ENCODE measurements at regions not wholly inside any gene's neighbourhood (a gene's known extent, or its start where the extent isn't known, plus 50 kb on each side); places are given as distances from the start of the nearest gene placed in this dataset.
A peak's percentile ranks its signal among the peaks of the same experiment; 100 is the strongest.

GRCh38 chr7:69038915-69039314 is 559.4 kb upstream of the AUTS2 start:
- Histone ChIP-seq H3K4me3 (ENCODE audit: control insufficient read depth in 1 of 7, extremely low read depth in 1 of 7, insufficient read depth in 4 of 7, low read depth in 2 of 7, low read length in 6 of 7) (no peak overlapping the region), H3K9me3 (ENCODE audit: control extremely low read depth in 1 of 5, control insufficient read depth in 4 of 5, insufficient read depth in 2 of 5, low read depth in 1 of 5, low read length in 4 of 5) (peaks cover 0 to 8% (median 1%) of the 10 kb centered on the region in 5 experiments), H3K27ac (ENCODE audit: insufficient read depth in 1 of 2, low read depth in 1 of 2, low read length in 2 of 2, poor library complexity in 1 of 2, severe bottlenecking in 2 of 2) (no peak overlapping the region), H3K36me3 (ENCODE audit: control insufficient read depth in 4 of 4, insufficient read depth in 4 of 4, low read length in 3 of 4) (no peaks in the 10 kb centered on the region), H3K4me1 (ENCODE audit: control extremely low read depth in 1 of 4, control insufficient read depth in 4 of 4, insufficient read depth in 4 of 4, low read length in 3 of 4) (no peaks in the 10 kb centered on the region), H3K27me3 (replicated peaks in 2 of 5; ENCODE audit: control insufficient read depth in 4 of 5, insufficient read depth in 5 of 5, low read length in 4 of 5) (no peaks in the 10 kb centered on the region)
- ChIA-PET POLR2A (no interaction called here), CTCF (no interaction called here)
- whole genome bisulfite sequencing (ENCODE audit: insufficient coverage): 78% methylated on average over 1 of the region's 1 CpG
- no peak for DNase-seq

DNA sequence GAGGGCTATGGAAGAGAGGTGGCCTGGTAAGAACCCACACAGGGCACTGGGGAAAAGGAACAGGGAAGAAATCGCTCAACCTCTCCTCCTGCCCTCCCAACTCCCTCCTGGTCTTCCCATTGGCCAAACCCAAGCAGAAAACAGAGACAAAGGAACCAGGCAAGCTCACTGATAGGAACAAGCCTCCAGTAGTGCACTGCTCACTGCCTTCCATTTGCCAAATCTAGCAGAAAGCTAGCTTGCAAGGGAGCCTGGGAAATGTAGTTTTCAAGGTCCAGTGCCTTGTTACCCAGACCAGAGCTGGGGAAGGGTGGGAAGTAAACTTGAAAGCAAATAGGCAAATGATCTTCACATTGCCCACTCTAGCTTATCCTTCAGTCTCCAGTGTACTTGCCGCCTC is 556.1 kb upstream of the AUTS2 start:
- H3K27me3 ChIP-seq (replicated peaks in 2 of 5; ENCODE audit: control insufficient read depth in 4 of 5, insufficient read depth in 5 of 5, low read length in 4 of 5): no peaks in the 10 kb centered on the region
- H3K9me3 ChIP-seq (ENCODE audit: control extremely low read depth in 1 of 5, control insufficient read depth in 4 of 5, insufficient read depth in 2 of 5, low read depth in 1 of 5, low read length in 4 of 5): peaks cover 0 to 11% (median 1%) of the 10 kb centered on the region in 5 experiments
- H3K4me3 ChIP-seq (ENCODE audit: control insufficient read depth in 1 of 7, extremely low read depth in 1 of 7, insufficient read depth in 4 of 7, low read depth in 2 of 7, low read length in 6 of 7): no peak overlapping the region
- CTCF ChIA-PET: no interaction called here
- H3K27ac ChIP-seq (ENCODE audit: insufficient read depth in 1 of 2, low read depth in 1 of 2, low read length in 2 of 2, poor library complexity in 1 of 2, severe bottlenecking in 2 of 2): no peak overlapping the region
- 75% methylated on average over 1 of the region's 2 CpGs for WGBS (ENCODE audit: insufficient coverage)
- POLR2A ChIA-PET: no interaction called here
- no peaks in the 10 kb centered on the region for H3K36me3 ChIP-seq (ENCODE audit: control insufficient read depth in 4 of 4, insufficient read depth in 4 of 4, low read length in 3 of 4)
- DNase-seq: no peak
- H3K4me1 ChIP-seq (ENCODE audit: control extremely low read depth in 1 of 4, control insufficient read depth in 4 of 4, insufficient read depth in 4 of 4, low read length in 3 of 4): no peaks in the 10 kb centered on the region

DNA sequence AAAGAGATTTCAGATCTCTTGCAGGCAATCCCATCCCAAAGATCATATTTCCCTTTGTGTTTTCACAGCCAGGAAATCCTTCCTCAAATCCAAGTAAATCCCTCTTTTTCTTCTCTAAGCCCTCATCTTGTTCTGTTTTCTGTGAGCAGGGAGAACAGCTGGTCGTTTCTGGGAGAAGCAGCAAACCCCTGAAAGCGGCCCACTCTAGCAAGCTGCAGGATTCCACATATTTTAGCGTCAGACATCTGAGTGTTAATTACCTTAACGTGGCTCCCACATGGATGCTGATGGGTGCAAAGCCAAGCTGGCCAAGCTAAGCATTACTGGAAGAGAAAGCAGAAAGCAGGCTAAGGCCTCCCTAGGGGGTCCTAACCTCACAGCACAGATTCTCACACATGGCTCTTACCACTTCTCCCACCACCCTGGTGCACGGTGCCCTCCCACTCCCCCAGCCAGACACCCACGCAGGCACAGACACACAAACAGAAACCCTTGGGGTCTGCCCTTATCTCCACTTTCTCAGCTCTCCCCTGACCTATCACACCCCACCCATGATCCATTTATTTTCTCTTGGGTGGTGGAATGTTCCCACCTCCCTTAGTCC is 551.0 kb upstream of the AUTS2 start:
- ChIA-PET POLR2A (no interaction called here), CTCF (no interaction called here)
- Histone ChIP-seq H3K27ac (ENCODE audit: insufficient read depth in 1 of 2, low read depth in 1 of 2, low read length in 2 of 2, poor library complexity in 1 of 2, severe bottlenecking in 2 of 2) (no peak overlapping the region), H3K27me3 (replicated peaks in 2 of 5; ENCODE audit: control insufficient read depth in 4 of 5, insufficient read depth in 5 of 5, low read length in 4 of 5) (no peaks in the 10 kb centered on the region), H3K4me3 (ENCODE audit: control insufficient read depth in 1 of 7, extremely low read depth in 1 of 7, insufficient read depth in 4 of 7, low read depth in 2 of 7, low read length in 6 of 7) (no peak overlapping the region), H3K9me3 (ENCODE audit: control extremely low read depth in 1 of 5, control insufficient read depth in 4 of 5, insufficient read depth in 2 of 5, low read depth in 1 of 5, low read length in 4 of 5) (peaks cover 0 to 11% (median 0%) of the 10 kb centered on the region in 5 experiments), H3K36me3 (ENCODE audit: control insufficient read depth in 4 of 4, insufficient read depth in 4 of 4, low read length in 3 of 4) (no peaks in the 10 kb centered on the region), H3K4me1 (ENCODE audit: control extremely low read depth in 1 of 4, control insufficient read depth in 4 of 4, insufficient read depth in 4 of 4, low read length in 3 of 4) (no peaks in the 10 kb centered on the region)
- DNase-seq: no peak
- WGBS (ENCODE audit: insufficient coverage): 69% methylated on average over 6 of the region's 6 CpGs

DNA sequence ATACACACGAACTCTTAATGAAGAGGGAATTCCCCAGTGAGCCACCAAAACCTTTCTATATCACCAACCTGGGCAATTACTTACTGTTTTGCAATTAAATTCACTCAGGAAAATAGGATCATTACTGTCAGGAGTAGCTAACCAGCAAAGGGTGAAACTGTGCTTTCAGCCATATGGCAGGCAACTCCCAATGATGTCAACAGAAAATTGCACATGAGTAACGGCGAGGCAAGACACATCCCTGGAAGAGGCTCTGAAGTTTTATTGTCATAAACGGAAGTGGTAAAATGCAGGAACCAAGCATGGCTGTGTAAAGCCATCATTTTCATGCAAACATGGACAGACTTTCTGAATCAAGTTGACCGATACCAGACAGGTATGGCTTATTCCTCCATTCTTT is 548.9 kb upstream of the AUTS2 start:
- Histone ChIP-seq H3K27me3 (replicated peaks in 2 of 5; ENCODE audit: control insufficient read depth in 4 of 5, insufficient read depth in 5 of 5, low read length in 4 of 5) (no peaks in the 10 kb centered on the region), H3K27ac (ENCODE audit: insufficient read depth in 1 of 2, low read depth in 1 of 2, low read length in 2 of 2, poor library complexity in 1 of 2, severe bottlenecking in 2 of 2) (no peak overlapping the region), H3K4me1 (ENCODE audit: control extremely low read depth in 1 of 4, control insufficient read depth in 4 of 4, insufficient read depth in 4 of 4, low read length in 3 of 4) (no peaks in the 10 kb centered on the region), H3K36me3 (ENCODE audit: control insufficient read depth in 4 of 4, insufficient read depth in 4 of 4, low read length in 3 of 4) (no peaks in the 10 kb centered on the region), H3K4me3 (ENCODE audit: control insufficient read depth in 1 of 7, extremely low read depth in 1 of 7, insufficient read depth in 4 of 7, low read depth in 2 of 7, low read length in 6 of 7) (no peak overlapping the region), H3K9me3 (ENCODE audit: control extremely low read depth in 1 of 5, control insufficient read depth in 4 of 5, insufficient read depth in 2 of 5, low read depth in 1 of 5, low read length in 4 of 5) (peaks cover 0 to 3% (median 0%) of the 10 kb centered on the region in 5 experiments)
- no peak for DNase-seq
- ChIA-PET POLR2A (no interaction called here), CTCF (interaction anchor here (0.7 kb wide), 1 partner anchor 882 kb away, joined by 3 read pairs; no protein-coding TSS in a partner anchor)
- no CpG with 5 or more reads among the region's 5 CpGs for WGBS (ENCODE audit: insufficient coverage)

- H3K4me1 ChIP-seq (ENCODE audit: control extremely low read depth in 1 of 4, control insufficient read depth in 4 of 4, insufficient read depth in 4 of 4, low read length in 3 of 4): no peaks in the 10 kb centered on the region
- ChIA-PET POLR2A (no interaction called here), CTCF (no interaction called here)
- peaks cover 0 to 8% (median 0%) of the 10 kb centered on the region in 5 experiments for H3K9me3 ChIP-seq (ENCODE audit: control extremely low read depth in 1 of 5, control insufficient read depth in 4 of 5, insufficient read depth in 2 of 5, low read depth in 1 of 5, low read length in 4 of 5)
- no peak overlapping the region for H3K4me3 ChIP-seq (ENCODE audit: control insufficient read depth in 1 of 7, extremely low read depth in 1 of 7, insufficient read depth in 4 of 7, low read depth in 2 of 7, low read length in 6 of 7)
- H3K36me3 ChIP-seq (ENCODE audit: control insufficient read depth in 4 of 4, insufficient read depth in 4 of 4, low read length in 3 of 4): no peaks in the 10 kb centered on the region
- WGBS (ENCODE audit: insufficient coverage): 100% methylated on average over 4 of the region's 4 CpGs
- no peak for DNase-seq
- no peaks in the 10 kb centered on the region for H3K27me3 ChIP-seq (replicated peaks in 2 of 5; ENCODE audit: control insufficient read depth in 4 of 5, insufficient read depth in 5 of 5, low read length in 4 of 5)
- no peak overlapping the region for H3K27ac ChIP-seq (ENCODE audit: insufficient read depth in 1 of 2, low read depth in 1 of 2, low read length in 2 of 2, poor library complexity in 1 of 2, severe bottlenecking in 2 of 2)
Measured at GRCh38 chr7:69052447-69052846, 545.8 kb upstream of the AUTS2 start.

- H3K36me3 ChIP-seq (ENCODE audit: control insufficient read depth in 4 of 4, insufficient read depth in 4 of 4, low read length in 3 of 4): no peaks in the 10 kb centered on the region
- ChIA-PET POLR2A (no interaction called here), CTCF (no interaction called here)
- no peaks in the 10 kb centered on the region for H3K27me3 ChIP-seq (replicated peaks in 2 of 5; ENCODE audit: control insufficient read depth in 4 of 5, insufficient read depth in 5 of 5, low read length in 4 of 5)
- H3K4me3 ChIP-seq (ENCODE audit: control insufficient read depth in 1 of 7, extremely low read depth in 1 of 7, insufficient read depth in 4 of 7, low read depth in 2 of 7, low read length in 6 of 7): no peak overlapping the region
- 44% methylated on average over 2 of the region's 3 CpGs for WGBS (ENCODE audit: insufficient coverage)
- no peaks in the 10 kb centered on the region for H3K4me1 ChIP-seq (ENCODE audit: control extremely low read depth in 1 of 4, control insufficient read depth in 4 of 4, insufficient read depth in 4 of 4, low read length in 3 of 4)
- peaks cover 0 to 9% (median 0%) of the 10 kb centered on the region in 5 experiments for H3K9me3 ChIP-seq (ENCODE audit: control extremely low read depth in 1 of 5, control insufficient read depth in 4 of 5, insufficient read depth in 2 of 5, low read depth in 1 of 5, low read length in 4 of 5)
- DNase-seq: no peak
- no peak overlapping the region for H3K27ac ChIP-seq (ENCODE audit: insufficient read depth in 1 of 2, low read depth in 1 of 2, low read length in 2 of 2, poor library complexity in 1 of 2, severe bottlenecking in 2 of 2)
Measured at GRCh38 chr7:69060516-69060915, 537.8 kb upstream of the AUTS2 start.

- ChIA-PET POLR2A (no interaction called here), CTCF (no interaction called here)
- WGBS (ENCODE audit: insufficient coverage): 88% methylated on average over 7 of the region's 20 CpGs
- H3K36me3 ChIP-seq (ENCODE audit: control insufficient read depth in 4 of 4, insufficient read depth in 4 of 4, low read length in 3 of 4): no peaks in the 10 kb centered on the region
- no peak overlapping the region for H3K4me3 ChIP-seq (ENCODE audit: control insufficient read depth in 1 of 7, extremely low read depth in 1 of 7, insufficient read depth in 4 of 7, low read depth in 2 of 7, low read length in 6 of 7)
- DNase-seq: peak; percentile 15 to 56 (median 47)
- no peak overlapping the region for H3K27ac ChIP-seq (ENCODE audit: insufficient read depth in 1 of 2, low read depth in 1 of 2, low read length in 2 of 2, poor library complexity in 1 of 2, severe bottlenecking in 2 of 2)
- H3K27me3 ChIP-seq (replicated peaks in 2 of 5; ENCODE audit: control insufficient read depth in 4 of 5, insufficient read depth in 5 of 5, low read length in 4 of 5): no peaks in the 10 kb centered on the region
- no peaks in the 10 kb centered on the region for H3K4me1 ChIP-seq (ENCODE audit: control extremely low read depth in 1 of 4, control insufficient read depth in 4 of 4, insufficient read depth in 4 of 4, low read length in 3 of 4)
- H3K9me3 ChIP-seq (ENCODE audit: control extremely low read depth in 1 of 5, control insufficient read depth in 4 of 5, insufficient read depth in 2 of 5, low read depth in 1 of 5, low read length in 4 of 5): peaks cover 0 to 7% (median 0%) of the 10 kb centered on the region in 5 experiments
Measured at GRCh38 chr7:69062020-69062765, 536.1 kb upstream of the AUTS2 start.
